ENCODE measurements at regions not wholly inside any gene's neighbourhood (a gene's known extent, or its start where the extent isn't known, plus 50 kb on each side); places are given as distances from the start of the nearest gene placed in this dataset.
"Not testable (repeated sequence)": the region's sequence is repeated elsewhere in the genome, so short reads cannot be mapped to it uniquely, and the experiment has no call there.

- ATAC-seq (no peak), DNase-seq (no peak)
- Mint-ChIP-seq H3K27ac (no peak overlapping the region), H3K27me3 (no peaks in the 10 kb centered on the region), H3K4me3 (no peak overlapping the region), H3K9me3 (peaks cover 14 to 16% of the 10 kb centered on the region in 2 donors), H3K4me1 (no peaks in the 10 kb centered on the region)
Measured at GRCh38 chr17:54425671-54426070, 475.0 kb upstream of the TOM1L1 start.

DNA sequence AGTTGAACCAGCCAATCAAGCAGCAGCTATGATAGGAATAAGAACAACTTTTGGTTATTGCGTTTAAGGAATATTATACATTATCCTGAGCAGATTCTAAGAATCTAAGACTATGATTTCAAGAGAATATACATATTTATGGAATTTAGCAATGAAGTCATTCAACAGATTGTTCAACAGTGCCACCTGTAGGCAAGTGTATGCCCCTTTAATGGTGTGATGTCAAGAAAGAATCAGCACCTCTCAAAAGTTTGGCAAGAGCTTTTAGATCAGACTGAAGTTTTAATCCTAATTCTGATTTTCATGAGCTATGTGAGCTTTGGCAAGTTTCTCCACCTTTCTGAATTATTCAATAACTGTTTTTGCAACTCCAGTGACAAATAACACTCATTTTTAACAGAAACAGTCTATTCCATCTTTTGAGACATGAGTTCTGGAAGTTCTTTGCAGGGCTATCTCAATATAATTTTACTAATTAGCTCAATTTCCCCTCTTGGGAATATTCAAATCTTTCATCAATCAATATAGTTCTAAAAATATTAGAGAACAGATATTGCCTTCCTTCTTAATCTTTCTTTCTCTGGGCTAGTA lies 474.3 kb upstream of the TOM1L1 start:
- peaks cover 10 to 14% of the 10 kb centered on the region in 2 donors for H3K9me3 Mint-ChIP-seq
- H3K27me3 Mint-ChIP-seq, result no peaks in the 10 kb centered on the region
- H3K4me1 Mint-ChIP-seq, result no peaks in the 10 kb centered on the region
- no peak for ATAC-seq
- no peak for DNase-seq
- H3K27ac Mint-ChIP-seq, result no peak overlapping the region
- no peak overlapping the region for H3K4me3 Mint-ChIP-seq

DNA sequence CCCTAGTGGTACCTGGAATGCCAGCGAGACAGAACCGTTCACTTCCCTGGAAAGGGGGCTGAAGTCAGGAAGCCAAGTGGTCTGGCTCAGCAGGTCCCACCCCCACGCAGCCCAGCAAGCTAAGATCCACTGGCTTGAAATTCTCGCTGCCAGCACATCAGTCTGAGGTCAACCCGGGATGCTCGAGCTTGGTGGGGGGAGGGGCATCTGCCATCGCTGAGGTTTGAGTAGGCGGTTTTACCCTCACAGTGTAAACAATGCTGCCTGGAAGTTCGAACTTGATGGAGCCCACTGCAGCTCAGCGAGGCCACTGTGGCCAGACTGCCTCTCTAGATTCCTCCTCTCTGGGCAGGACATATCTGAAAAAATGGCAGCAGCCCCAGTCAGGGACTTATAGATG lies 464.7 kb upstream of the TOM1L1 start:
- ATAC-seq, result no peak
- no peaks in the 10 kb centered on the region for H3K27me3 Mint-ChIP-seq
- H3K4me3 Mint-ChIP-seq, result no peak overlapping the region
- no peak for DNase-seq
- H3K9me3 Mint-ChIP-seq, result peaks cover 5 to 8% of the 10 kb centered on the region in 2 donors
- H3K27ac Mint-ChIP-seq, result no peak overlapping the region
- H3K4me1 Mint-ChIP-seq, result no peaks in the 10 kb centered on the region

DNA sequence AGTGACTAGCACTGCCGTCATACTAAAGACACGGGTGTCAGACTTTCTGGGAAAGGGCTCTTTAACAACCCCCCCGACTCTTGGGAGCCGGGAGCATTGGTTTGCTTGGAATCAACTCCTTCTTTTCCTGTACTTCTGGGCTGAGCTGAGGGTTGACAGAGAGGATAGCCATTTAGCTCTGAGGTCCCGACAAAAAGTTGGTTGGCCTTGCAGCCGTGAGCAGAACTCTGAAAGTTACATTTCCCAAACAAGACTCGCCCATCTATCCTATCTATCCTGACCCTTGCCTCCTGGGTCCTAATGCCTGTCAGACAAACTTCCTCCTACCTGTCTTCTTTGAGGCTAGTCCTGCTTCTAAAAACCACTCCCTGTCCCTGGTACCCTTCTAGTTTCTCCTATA lies 460.8 kb upstream of the TOM1L1 start:
- no peak for DNase-seq
- Mint-ChIP-seq H3K4me3 (no peak overlapping the region), H3K9me3 (peaks cover 8 to 12% of the 10 kb centered on the region in 2 donors), H3K4me1 (no peaks in the 10 kb centered on the region), H3K27ac (no peak overlapping the region), H3K27me3 (no peaks in the 10 kb centered on the region)
- ATAC-seq, result no peak

DNA sequence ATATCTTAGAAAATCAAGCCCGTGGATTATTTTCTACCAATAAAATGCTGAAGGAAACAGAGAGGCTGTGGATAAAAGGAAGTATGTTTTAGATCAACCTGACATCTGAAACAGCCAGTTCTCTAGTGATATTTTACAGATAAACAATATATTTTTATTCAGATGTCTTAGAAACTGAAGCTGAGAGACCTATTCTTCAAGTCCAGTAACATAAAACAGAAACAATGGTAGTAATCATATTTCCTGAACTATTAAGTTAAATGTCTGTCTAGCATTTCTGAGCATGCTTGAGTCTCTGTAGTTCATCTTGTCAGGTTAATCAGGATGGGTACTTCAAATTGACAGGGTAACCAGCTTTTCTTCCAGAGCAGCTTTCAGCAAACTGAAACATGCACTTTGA lies 449.6 kb upstream of the TOM1L1 start:
- Mint-ChIP-seq H3K9me3 (peaks cover 11 to 14% of the 10 kb centered on the region in 2 donors), H3K4me3 (no peak overlapping the region), H3K27ac (no peak overlapping the region), H3K27me3 (no peaks in the 10 kb centered on the region), H3K4me1 (no peaks in the 10 kb centered on the region)
- DNase-seq, result no peak
- no peak for ATAC-seq

DNA sequence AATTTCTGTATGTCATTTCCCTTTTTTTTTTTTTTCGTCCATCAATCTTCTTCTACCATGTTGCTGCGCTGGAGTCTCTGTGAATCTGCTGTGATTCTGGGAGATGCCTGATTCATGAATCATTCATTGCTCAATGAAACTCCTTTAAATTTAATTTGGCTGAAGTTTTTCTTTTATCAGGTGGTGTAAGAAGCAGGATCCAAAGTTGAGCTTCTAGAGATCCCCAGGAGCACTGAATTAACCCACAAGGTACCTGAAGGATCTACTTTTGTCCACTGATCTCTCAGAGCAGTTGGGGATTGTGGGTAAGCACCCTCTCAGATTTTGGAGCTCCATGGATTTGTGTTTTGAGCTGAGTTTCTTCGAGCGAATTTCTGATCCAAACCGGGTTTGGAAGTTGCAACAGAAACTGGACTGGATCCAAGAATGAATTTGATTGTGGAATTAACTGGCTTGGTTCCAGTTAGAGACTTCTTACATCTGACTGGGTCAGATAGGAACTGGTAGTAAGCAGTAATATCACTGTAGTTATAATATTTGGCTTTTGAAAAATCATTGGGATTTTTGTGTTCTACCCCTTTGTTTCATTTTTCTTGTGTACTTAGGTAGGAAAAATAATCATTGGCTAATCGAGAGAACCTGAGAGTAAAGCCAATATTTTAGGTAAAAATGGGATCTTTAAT lies 447.8 kb upstream of the TOM1L1 start:
- Mint-ChIP-seq H3K4me1 (no peaks in the 10 kb centered on the region), H3K9me3 (peaks cover 11 to 14% of the 10 kb centered on the region in 2 donors), H3K4me3 (no peak overlapping the region), H3K27ac (no peak overlapping the region), H3K27me3 (no peaks in the 10 kb centered on the region)
- DNase-seq (no peak), ATAC-seq (no peak)

- Mint-ChIP-seq H3K9me3 (peaks cover 18 to 21% of the 10 kb centered on the region in 2 donors), H3K4me3 (no peak overlapping the region), H3K4me1 (no peaks in the 10 kb centered on the region), H3K27me3 (no peaks in the 10 kb centered on the region), H3K27ac (no peak overlapping the region)
- DNase-seq (no peak), ATAC-seq (no peak)
Measured at GRCh38 chr17:54455251-54455868, 445.3 kb upstream of the TOM1L1 start.

DNA sequence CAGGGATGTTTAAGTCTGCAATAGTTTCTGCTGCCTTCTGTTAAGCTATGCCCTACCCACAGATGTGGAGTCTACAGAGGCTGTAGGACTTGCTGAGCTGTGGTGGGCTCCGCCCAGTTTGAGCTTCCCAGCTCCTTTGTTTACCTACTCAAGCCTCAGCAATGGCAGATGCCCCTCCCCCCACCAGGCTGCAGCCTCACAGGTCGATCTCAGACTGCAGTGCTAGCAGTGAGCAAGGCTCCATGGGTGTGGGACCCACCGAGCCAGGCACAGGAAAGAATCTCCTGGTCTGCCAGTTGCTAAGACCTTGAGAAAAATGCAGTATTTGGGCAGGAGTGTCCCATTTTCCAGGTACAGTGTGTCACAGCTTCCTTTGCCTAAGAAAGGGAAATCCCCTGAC lies 435.2 kb upstream of the TOM1L1 start:
- peaks cover 6 to 31% of the 10 kb centered on the region in 2 donors for H3K9me3 Mint-ChIP-seq
- H3K27me3 Mint-ChIP-seq, H3K4me1 Mint-ChIP-seq, H3K4me3 Mint-ChIP-seq, DNase-seq, ATAC-seq, H3K27ac Mint-ChIP-seq: not testable (repeated sequence)

- no peak for ATAC-seq
- H3K4me1 Mint-ChIP-seq, result no peaks in the 10 kb centered on the region
- H3K9me3 Mint-ChIP-seq, result peaks cover 6 to 31% of the 10 kb centered on the region in 2 donors
- DNase-seq, result no peak
- no peak overlapping the region for H3K4me3 Mint-ChIP-seq
- H3K27ac Mint-ChIP-seq, result no peak overlapping the region
- no peaks in the 10 kb centered on the region for H3K27me3 Mint-ChIP-seq
Measured at GRCh38 chr17:54466875-54467274, 433.8 kb upstream of the TOM1L1 start.

DNA sequence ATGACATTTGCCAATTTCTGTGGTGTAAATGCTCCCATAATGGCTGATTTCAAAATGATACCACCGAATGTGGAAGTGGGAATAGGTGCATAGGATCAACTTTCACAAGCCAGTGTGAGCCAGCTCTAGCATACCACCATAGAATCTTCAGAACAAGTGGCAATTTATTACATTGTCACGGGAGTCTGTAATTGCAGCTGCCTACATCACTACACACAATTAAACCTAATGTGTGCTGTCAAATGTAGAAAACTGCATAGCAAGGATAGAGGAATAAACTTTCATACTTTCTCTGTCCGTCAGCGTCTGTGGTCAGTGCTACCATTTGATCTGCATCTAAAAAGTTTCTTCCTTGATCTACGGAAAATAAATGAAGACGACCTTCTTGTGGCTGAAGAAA lies 417.8 kb upstream of the TOM1L1 start:
- no peak for ATAC-seq
- H3K27ac Mint-ChIP-seq, result no peak overlapping the region
- DNase-seq, result no peak
- H3K27me3 Mint-ChIP-seq, result no peaks in the 10 kb centered on the region
- H3K9me3 Mint-ChIP-seq, result peaks cover 0 to 7% of the 10 kb centered on the region in 2 donors
- H3K4me3 Mint-ChIP-seq, result no peak overlapping the region
- no peaks in the 10 kb centered on the region for H3K4me1 Mint-ChIP-seq

- Mint-ChIP-seq H3K9me3 (no peaks in the 10 kb centered on the region), H3K4me1 (no peaks in the 10 kb centered on the region), H3K27ac (no peak overlapping the region), H3K4me3 (no peak overlapping the region), H3K27me3 (no peaks in the 10 kb centered on the region)
- DNase-seq, result no peak
- no peak for ATAC-seq
Measured at GRCh38 chr17:54493691-54494090, 407.0 kb upstream of the TOM1L1 start.

DNA sequence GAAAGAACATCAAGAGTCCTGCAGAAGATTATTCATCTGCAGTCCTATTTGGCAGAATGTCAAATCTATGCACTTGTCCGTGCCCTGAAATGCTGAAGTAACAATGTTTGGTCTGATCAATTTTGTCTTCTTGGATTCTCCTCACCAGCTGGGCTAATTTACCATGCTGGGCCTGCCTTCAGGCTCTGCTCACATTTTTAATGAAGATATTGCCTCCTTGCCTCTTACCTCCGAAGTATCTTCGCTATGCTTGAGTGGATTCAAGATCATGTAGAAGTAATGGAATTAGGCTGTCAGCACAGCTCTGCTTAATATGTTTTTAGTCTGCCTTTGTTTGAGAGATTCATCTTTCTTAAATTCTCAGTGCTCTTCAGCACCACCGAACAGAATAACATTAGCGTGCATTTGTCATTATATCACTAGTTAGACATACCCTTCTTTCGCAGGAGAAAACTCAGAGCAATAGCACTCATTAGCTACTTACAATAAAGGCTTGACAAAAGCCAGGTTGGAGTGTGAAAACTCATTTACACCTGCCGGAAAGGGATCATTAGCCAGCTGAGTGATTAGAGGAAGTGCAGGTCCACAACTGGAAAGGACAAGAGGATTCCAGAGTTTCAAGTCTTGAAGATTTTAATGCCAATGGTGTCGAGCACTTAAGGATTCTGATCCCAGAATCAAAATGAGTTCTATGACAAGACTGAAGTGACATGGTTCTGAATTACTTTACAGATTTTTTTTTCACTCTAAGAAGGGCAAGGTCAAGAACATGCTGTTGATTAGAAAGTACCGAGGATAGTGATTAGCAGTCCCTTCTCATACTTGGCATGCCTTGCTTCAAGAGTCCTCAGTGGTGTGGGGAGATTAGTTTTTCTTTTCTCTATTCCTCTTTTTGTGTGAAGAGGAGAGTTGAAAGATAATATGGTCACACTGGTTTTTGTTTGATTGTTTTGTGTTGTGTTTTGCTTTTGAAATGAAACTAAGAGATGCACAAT lies 405.6 kb upstream of the TOM1L1 start:
- no peaks in the 10 kb centered on the region for H3K27me3 Mint-ChIP-seq
- H3K4me3 Mint-ChIP-seq, result no peak overlapping the region
- no peak overlapping the region for H3K27ac Mint-ChIP-seq
- no peaks in the 10 kb centered on the region for H3K4me1 Mint-ChIP-seq
- no peak for DNase-seq
- H3K9me3 Mint-ChIP-seq, result no peaks in the 10 kb centered on the region
- ATAC-seq, result no peak

DNA sequence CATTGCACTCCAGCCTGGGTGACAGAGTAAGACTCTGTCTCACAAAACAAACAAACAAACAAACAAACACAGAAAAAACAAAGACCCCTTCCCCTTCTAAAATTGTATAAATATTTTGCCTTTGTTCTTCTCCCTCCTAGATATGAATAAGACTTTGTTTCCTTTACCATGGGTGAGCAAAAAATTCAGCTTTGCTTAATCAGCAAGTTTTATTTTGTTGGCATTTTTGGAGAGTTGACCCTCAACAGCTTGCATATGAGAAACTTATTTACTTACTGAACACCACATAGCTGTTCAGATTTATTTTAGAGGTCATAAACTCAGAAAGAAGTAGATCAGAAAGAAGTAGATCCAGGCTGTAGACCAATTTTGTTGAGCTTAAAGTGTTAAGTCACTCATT lies 395.2 kb upstream of the TOM1L1 start:
- no peak overlapping the region for H3K4me3 Mint-ChIP-seq
- no peaks in the 10 kb centered on the region for H3K4me1 Mint-ChIP-seq
- H3K27ac Mint-ChIP-seq, result no peak overlapping the region
- no peak for DNase-seq
- H3K9me3 Mint-ChIP-seq, result peaks cover 6% of the 10 kb centered on the region in 2 donors
- H3K27me3 Mint-ChIP-seq, result no peaks in the 10 kb centered on the region
- no peak for ATAC-seq

GRCh38 chr17:54518706-54519105 lies 381.9 kb upstream of the TOM1L1 start:
- H3K27me3 Mint-ChIP-seq, result no peaks in the 10 kb centered on the region
- H3K9me3 Mint-ChIP-seq, result peaks cover 20 to 25% of the 10 kb centered on the region in 2 donors
- DNase-seq (no peak), ATAC-seq (no peak)
- H3K27ac Mint-ChIP-seq, result no peak overlapping the region
- H3K4me1 Mint-ChIP-seq, result no peaks in the 10 kb centered on the region
- H3K4me3 Mint-ChIP-seq, result no peak overlapping the region

DNA sequence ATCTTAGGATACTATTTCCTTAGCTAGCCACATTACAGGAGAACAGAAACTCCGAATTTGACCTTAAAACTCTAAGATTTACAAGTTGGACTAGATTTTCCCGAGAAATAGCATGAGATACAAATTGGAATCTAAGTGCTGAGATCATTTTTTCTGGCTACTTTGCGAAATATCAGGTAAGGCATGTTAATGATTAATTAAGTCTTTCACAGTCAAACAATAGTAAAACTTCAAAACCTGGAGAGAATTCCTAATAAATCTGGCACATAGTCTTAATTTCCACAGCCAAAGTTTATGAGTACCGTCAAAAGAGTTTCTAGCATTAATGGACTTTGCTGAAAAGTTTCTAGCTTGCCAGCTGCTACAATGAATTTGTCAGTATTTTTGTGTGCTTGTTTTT lies 379.5 kb upstream of the TOM1L1 start:
- no peak overlapping the region for H3K27ac Mint-ChIP-seq
- H3K4me3 Mint-ChIP-seq, result no peak overlapping the region
- peaks cover 13 to 16% of the 10 kb centered on the region in 2 donors for H3K9me3 Mint-ChIP-seq
- ATAC-seq (no peak), DNase-seq (no peak)
- H3K4me1 Mint-ChIP-seq, result no peaks in the 10 kb centered on the region
- H3K27me3 Mint-ChIP-seq, result no peaks in the 10 kb centered on the region
